ENCODE measurements at regions not wholly inside any gene's neighbourhood (a gene's known extent, or its start where the extent isn't known, plus 50 kb on each side); places are given as distances from the start of the nearest gene placed in this dataset.

DNA sequence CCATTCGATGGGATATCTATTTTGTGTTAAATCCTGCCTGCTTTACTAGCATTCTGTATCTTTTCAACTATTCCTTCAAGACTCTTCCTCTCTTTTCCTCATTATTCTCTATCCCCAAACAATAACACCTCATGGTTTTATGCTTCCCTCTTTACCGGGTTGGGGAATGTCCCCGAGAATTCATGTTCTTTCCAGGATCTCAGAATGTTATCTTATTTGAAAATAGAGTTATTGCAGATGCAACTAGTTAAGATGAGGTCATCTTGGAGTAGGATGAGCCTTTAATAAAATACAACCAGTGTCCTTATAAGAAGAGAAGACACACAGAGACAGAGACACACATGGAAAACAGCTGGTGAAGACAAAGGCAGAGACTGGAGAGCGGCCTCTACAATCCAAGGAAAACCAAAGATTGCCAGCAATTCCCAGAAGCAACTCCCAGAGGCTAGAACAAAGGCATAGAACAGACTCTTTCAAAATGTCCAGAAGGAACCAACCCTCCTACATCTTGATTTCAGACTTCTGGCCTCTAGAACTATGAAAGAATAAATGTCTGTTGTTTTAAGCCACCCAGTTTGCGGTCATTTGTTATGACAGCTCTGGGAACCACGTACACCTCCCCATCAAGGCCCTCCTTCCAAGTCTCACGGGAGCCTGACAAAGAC is 126.8 kb upstream of the TNFAIP3 start:
- H3K27me3 ChIP-seq (ENCODE audit: control insufficient read depth in 4 of 4, insufficient read depth in 4 of 4, low read length in 3 of 4) = no peaks in the 10 kb centered on the region
- H3K27ac ChIP-seq (ENCODE audit: low read depth in 1 of 2, low read length in 2 of 2) = no peak overlapping the region
- TF ChIP-seq, protein P1, sequence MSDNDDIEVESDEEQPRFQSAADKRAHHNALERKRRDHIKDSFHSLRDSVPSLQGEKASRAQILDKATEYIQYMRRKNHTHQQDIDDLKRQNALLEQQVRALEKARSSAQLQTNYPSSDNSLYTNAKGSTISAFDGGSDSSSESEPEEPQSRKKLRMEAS (IDR thresholded peaks at IDR 0.05) = no peak
- no peak for TF ChIP-seq RXRA (IDR thresholded peaks at IDR 0.05)
- TF ChIP-seq, protein P2, sequence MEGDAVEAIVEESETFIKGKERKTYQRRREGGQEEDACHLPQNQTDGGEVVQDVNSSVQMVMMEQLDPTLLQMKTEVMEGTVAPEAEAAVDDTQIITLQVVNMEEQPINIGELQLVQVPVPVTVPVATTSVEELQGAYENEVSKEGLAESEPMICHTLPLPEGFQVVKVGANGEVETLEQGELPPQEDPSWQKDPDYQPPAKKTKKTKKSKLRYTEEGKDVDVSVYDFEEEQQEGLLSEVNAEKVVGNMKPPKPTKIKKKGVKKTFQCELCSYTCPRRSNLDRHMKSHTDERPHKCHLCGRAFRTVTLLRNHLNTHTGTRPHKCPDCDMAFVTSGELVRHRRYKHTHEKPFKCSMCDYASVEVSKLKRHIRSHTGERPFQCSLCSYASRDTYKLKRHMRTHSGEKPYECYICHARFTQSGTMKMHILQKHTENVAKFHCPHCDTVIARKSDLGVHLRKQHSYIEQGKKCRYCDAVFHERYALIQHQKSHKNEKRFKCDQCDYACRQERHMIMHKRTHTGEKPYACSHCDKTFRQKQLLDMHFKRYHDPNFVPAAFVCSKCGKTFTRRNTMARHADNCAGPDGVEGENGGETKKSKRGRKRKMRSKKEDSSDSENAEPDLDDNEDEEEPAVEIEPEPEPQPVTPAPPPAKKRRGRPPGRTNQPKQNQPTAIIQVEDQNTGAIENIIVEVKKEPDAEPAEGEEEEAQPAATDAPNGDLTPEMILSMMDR (IDR thresholded peaks at IDR 0.05; ENCODE audit: low read depth, low read length, missing input control) = no peak
- H3K9me3 ChIP-seq (ENCODE audit: control insufficient read depth in 4 of 4, low read length in 3 of 4) = no peaks in the 10 kb centered on the region
- DNase-seq (ENCODE audit: low spot score) = no peak
- WGBS = 93% methylated on average over 7 of the region's 7 CpGs
- H3K36me3 ChIP-seq (ENCODE audit: control insufficient read depth in 4 of 4, insufficient read depth in 3 of 4, low read depth in 1 of 4, low read length in 3 of 4) = no peaks in the 10 kb centered on the region
- no peak overlapping the region for H3K9ac ChIP-seq (ENCODE audit: low read depth in 1 of 2, low read length in 2 of 2)
- no peak overlapping the region for H3K4me3 ChIP-seq (ENCODE audit: low read depth in 1 of 3, low read length in 3 of 3)
- no peaks in the 10 kb centered on the region for H3K4me1 ChIP-seq (ENCODE audit: control insufficient read depth in 4 of 4, insufficient read depth in 4 of 4, low read length in 3 of 4)

DNA sequence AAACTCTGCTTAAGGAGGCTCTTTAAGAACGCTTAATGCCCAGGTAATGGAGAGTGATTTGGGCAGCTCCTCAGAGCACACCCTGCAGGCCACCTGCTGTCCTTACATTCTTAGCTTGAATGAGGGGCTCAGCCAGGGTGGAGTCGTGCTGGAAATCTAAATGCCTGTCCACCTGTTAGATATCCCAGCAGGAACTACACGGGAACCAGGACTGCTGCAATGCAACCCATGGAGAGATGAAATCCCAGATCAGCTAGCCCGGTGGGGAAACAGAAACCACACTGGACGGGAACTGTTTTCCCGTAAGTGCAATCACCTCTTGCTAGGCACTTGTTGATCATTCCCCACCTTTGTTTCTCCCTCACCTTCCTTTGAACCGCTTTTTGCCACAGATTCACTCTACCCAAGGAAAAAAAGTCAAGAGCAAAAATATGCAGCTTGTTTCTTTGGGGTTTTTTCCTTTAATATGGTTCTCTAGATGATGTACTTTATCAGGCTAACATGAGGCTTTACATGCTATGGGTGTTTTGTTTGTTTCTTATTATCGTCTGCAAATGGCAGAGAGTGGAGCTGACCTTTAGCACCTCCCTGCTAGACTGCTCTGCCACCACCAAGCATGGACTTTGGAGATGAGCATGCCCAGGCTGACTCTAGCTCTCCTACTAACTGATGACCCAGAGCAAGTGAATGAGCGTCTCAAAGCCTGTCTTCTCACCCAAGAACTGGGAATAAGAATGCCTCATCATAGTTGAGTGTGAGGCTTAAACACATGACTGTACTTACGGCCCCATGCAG is 125.9 kb upstream of the TNFAIP3 start:
- DNase-seq (ENCODE audit: low spot score) = no peak
- 83% methylated on average over 10 of the region's 10 CpGs for WGBS
- Histone ChIP-seq H3K9ac (ENCODE audit: low read depth in 1 of 2, low read length in 2 of 2) (no peak overlapping the region), H3K36me3 (ENCODE audit: control insufficient read depth in 4 of 4, insufficient read depth in 3 of 4, low read depth in 1 of 4, low read length in 3 of 4) (no peaks in the 10 kb centered on the region), H3K4me1 (ENCODE audit: control insufficient read depth in 4 of 4, insufficient read depth in 4 of 4, low read length in 3 of 4) (no peaks in the 10 kb centered on the region), H3K4me3 (ENCODE audit: low read depth in 1 of 3, low read length in 3 of 3) (no peak overlapping the region), H3K27me3 (ENCODE audit: control insufficient read depth in 4 of 4, insufficient read depth in 4 of 4, low read length in 3 of 4) (no peaks in the 10 kb centered on the region), H3K27ac (ENCODE audit: low read depth in 1 of 2, low read length in 2 of 2) (no peak overlapping the region), H3K9me3 (ENCODE audit: control insufficient read depth in 4 of 4, low read length in 3 of 4) (no peaks in the 10 kb centered on the region)
- TF ChIP-seq HNF4A (conservative IDR thresholded peaks at IDR 0.05) = no peak
- TF ChIP-seq GABPA (IDR thresholded peaks at IDR 0.05 in 1 of 2, conservative IDR thresholded peaks at IDR 0.05 in 1 of 2) = no peak
- TF ChIP-seq TAF1 (conservative IDR thresholded peaks at IDR 0.05) = no peak
- TF ChIP-seq HNF4G (IDR thresholded peaks at IDR 0.05) = no peak
- TF ChIP-seq YY1 (IDR thresholded peaks at IDR 0.05) = no peak
- no peak for TF ChIP-seq RAD21 (IDR thresholded peaks at IDR 0.05)
- TF ChIP-seq, protein P3, sequence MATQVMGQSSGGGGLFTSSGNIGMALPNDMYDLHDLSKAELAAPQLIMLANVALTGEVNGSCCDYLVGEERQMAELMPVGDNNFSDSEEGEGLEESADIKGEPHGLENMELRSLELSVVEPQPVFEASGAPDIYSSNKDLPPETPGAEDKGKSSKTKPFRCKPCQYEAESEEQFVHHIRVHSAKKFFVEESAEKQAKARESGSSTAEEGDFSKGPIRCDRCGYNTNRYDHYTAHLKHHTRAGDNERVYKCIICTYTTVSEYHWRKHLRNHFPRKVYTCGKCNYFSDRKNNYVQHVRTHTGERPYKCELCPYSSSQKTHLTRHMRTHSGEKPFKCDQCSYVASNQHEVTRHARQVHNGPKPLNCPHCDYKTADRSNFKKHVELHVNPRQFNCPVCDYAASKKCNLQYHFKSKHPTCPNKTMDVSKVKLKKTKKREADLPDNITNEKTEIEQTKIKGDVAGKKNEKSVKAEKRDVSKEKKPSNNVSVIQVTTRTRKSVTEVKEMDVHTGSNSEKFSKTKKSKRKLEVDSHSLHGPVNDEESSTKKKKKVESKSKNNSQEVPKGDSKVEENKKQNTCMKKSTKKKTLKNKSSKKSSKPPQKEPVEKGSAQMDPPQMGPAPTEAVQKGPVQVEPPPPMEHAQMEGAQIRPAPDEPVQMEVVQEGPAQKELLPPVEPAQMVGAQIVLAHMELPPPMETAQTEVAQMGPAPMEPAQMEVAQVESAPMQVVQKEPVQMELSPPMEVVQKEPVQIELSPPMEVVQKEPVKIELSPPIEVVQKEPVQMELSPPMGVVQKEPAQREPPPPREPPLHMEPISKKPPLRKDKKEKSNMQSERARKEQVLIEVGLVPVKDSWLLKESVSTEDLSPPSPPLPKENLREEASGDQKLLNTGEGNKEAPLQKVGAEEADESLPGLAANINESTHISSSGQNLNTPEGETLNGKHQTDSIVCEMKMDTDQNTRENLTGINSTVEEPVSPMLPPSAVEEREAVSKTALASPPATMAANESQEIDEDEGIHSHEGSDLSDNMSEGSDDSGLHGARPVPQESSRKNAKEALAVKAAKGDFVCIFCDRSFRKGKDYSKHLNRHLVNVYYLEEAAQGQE (IDR thresholded peaks at IDR 0.05) = no peak
- TF ChIP-seq, protein P4, sequence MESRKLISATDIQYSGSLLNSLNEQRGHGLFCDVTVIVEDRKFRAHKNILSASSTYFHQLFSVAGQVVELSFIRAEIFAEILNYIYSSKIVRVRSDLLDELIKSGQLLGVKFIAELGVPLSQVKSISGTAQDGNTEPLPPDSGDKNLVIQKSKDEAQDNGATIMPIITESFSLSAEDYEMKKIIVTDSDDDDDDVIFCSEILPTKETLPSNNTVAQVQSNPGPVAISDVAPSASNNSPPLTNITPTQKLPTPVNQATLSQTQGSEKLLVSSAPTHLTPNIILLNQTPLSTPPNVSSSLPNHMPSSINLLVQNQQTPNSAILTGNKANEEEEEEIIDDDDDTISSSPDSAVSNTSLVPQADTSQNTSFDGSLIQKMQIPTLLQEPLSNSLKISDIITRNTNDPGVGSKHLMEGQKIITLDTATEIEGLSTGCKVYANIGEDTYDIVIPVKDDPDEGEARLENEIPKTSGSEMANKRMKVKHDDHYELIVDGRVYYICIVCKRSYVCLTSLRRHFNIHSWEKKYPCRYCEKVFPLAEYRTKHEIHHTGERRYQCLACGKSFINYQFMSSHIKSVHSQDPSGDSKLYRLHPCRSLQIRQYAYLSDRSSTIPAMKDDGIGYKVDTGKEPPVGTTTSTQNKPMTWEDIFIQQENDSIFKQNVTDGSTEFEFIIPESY (IDR thresholded peaks at IDR 0.05) = no peak
- no peak for TF ChIP-seq EGR1 (IDR thresholded peaks at IDR 0.05; ENCODE audit: low read depth in 2 of 2)
- no peak for TF ChIP-seq NR2F2 (IDR thresholded peaks at IDR 0.05)
- TF ChIP-seq, protein P1 (IDR thresholded peaks at IDR 0.05) = no peak
- no peak for TF ChIP-seq FOXA2 (IDR thresholded peaks at IDR 0.05)
- no peak for TF ChIP-seq FOXA1 (IDR thresholded peaks at IDR 0.05)
- TF ChIP-seq, protein P5, sequence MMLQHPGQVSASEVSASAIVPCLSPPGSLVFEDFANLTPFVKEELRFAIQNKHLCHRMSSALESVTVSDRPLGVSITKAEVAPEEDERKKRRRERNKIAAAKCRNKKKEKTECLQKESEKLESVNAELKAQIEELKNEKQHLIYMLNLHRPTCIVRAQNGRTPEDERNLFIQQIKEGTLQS (IDR thresholded peaks at IDR 0.05) = no peak
- no peak for TF ChIP-seq JUND (IDR thresholded peaks at IDR 0.05)
- no peak for TF ChIP-seq SP1 (IDR thresholded peaks at IDR 0.05)
- TF ChIP-seq RXRA (IDR thresholded peaks at IDR 0.05) = no peak
